ENCODE measurements at regions not wholly inside any gene's neighbourhood (a gene's known extent, or its start where the extent isn't known, plus 50 kb on each side); places are given as distances from the start of the nearest gene placed in this dataset.

- DNase-seq: no peak
Observed at GRCh38 chr2:44879269-44880124, 62.0 kb upstream of the SIX3 start.

DNA sequence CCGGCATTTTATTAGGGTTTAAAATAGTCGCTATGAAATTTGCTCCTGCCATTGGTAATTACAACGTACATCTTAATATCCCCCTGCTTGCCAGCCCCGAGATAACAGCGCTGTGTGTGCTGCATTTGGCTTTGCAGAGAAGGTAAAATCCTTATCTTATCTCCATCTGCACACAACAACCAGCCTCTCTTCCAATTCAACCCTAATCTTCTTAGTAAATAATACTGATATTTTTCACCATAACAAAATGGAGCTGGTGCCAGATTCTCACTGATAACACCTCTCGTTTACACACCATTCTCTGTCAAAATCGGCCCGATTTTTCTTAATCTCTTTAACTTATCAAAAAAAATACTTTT lies 61.4 kb upstream of the SIX3 start:
- DNase-seq: no peak

DNA sequence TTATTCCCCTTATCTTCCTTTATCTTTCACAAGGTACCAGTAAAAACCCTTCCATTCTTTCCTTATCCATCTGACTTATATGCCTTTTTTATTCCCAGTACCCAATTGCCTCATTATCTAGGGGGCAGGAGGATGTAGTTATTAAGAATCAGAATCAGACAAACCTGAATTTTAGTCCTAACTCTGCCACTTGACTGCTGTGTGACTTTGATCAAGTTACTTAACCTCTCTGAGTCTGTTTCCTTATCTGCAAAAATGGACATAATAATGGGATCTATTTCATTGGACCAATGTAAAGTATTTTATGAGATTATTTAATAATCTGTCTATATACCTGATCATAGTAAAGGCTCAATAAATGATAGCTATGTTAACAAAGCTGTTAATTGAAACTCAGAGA lies 59.6 kb upstream of the SIX3 start:
- no peak for DNase-seq

- DNase-seq: no peak
Observed at GRCh38 chr2:44883356-44883755, 58.1 kb upstream of the SIX3 start.

GRCh38 chr2:44884231-44884630 lies 57.3 kb upstream of the SIX3 start:
- DNase-seq: no peak

DNA sequence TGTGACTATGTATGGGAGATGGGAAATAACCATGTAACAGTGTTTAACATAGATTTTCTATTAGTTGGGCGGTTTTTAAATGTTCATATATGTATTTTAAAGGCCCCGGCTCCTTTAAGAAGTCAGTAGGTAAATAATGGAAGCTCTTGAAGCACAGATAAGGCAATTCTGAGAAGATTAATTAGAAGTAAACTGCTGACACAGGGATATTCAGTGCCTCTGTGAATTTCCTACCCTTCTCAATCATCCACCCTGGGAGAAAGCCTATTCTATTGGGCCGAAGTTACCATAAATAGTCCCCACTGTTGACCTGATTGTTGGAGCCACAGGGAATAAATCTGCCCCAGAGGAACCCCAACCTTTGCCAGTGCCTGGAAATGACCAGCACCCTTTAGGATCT lies 56.8 kb upstream of the SIX3 start:
- no peak for DNase-seq

GRCh38 chr2:44886414-44886813 lies 55.1 kb upstream of the SIX3 start:
- DNase-seq: no peak

- DNase-seq: no peak
Observed at GRCh38 chr2:44889096-44889495, 52.4 kb upstream of the SIX3 start.
